ENCODE measurements at regions not wholly inside any gene's neighbourhood (a gene's known extent, or its start where the extent isn't known, plus 50 kb on each side); places are given as distances from the start of the nearest gene placed in this dataset.

- Histone ChIP-seq H2BK120ac (ENCODE audit: low read depth, low read length) (no peak overlapping the region), H4K8ac (ENCODE audit: low read length) (no peak overlapping the region), H3K4me1 (ENCODE audit: control insufficient read depth, insufficient read depth, low read depth, low read length) (no peaks in the 10 kb centered on the region), H4K91ac (ENCODE audit: low read length) (no peak overlapping the region), H3K14ac (ENCODE audit: low read length in 2 of 2) (no peak overlapping the region), H3K23ac (ENCODE audit: low read length in 2 of 2) (no peak overlapping the region), H2AK5ac (ENCODE audit: low read length, severe bottlenecking) (no peak overlapping the region), H2BK12ac (ENCODE audit: low read length in 2 of 2) (no peak overlapping the region), H3K4ac (ENCODE audit: low read depth in 1 of 2, low read length in 2 of 2) (no peak overlapping the region), H3K4me3 (ENCODE audit: insufficient read depth in 1 of 2, low read depth in 1 of 2, low read length in 2 of 2) (no peak overlapping the region), H3K27me3 (ENCODE audit: control insufficient read depth in 1 of 2, insufficient read depth in 1 of 2, low read length in 2 of 2) (peaks cover 21 to 23% of the 10 kb centered on the region in 2 experiments), H2BK5ac (ENCODE audit: low read depth, low read length, poor library complexity, severe bottlenecking) (no peak overlapping the region), H3K79me1 (replicated peaks; ENCODE audit: low read length, poor library complexity, severe bottlenecking) (no peaks in the 10 kb centered on the region), H3K27ac (ENCODE audit: low read length, poor library complexity, severe bottlenecking) (no peak overlapping the region), H3K4me2 (ENCODE audit: low read length, poor library complexity, severe bottlenecking) (no peak overlapping the region), H3K9ac (ENCODE audit: low read length) (no peak overlapping the region), H3K18ac (ENCODE audit: low read depth in 1 of 2, low read length in 2 of 2) (no peak overlapping the region), H3K9me3 (ENCODE audit: control insufficient read depth, low read length) (peaks cover 7% of the 10 kb centered on the region), H2BK15ac (ENCODE audit: low read depth, poor library complexity, severe bottlenecking) (no peak overlapping the region), H2AFZ (ENCODE audit: low read depth, low read length) (no peak overlapping the region), H3K36me3 (ENCODE audit: control insufficient read depth in 1 of 2, insufficient read depth in 2 of 2, low read depth in 1 of 2, low read length in 2 of 2) (no peaks in the 10 kb centered on the region)
- no peak for DNase-seq
- no CpG with 5 or more reads among the region's 1 CpG for WGBS
Measured at GRCh38 chr6:14348389-14348788, 230.8 kb downstream of the CD83 start.

- 79% methylated on average over 1 of the region's 2 CpGs for WGBS
Measured at GRCh38 chr6:14349507-14349906, 231.9 kb downstream of the CD83 start.

GRCh38 chr6:14350210-14350609, 232.6 kb downstream of the CD83 start:
- H3K4me2 ChIP-seq (ENCODE audit: low read length, poor library complexity, severe bottlenecking), result no peak overlapping the region
- H3K4me1 ChIP-seq (ENCODE audit: control insufficient read depth, insufficient read depth, low read depth, low read length), result no peaks in the 10 kb centered on the region
- H3K18ac ChIP-seq (ENCODE audit: low read depth in 1 of 2, low read length in 2 of 2), result no peak overlapping the region
- H2AK5ac ChIP-seq (ENCODE audit: low read length, severe bottlenecking), result no peak overlapping the region
- H3K23ac ChIP-seq (ENCODE audit: low read length in 2 of 2), result no peak overlapping the region
- WGBS, result 85% methylated on average over 5 of the region's 6 CpGs
- H2BK5ac ChIP-seq (ENCODE audit: low read depth, low read length, poor library complexity, severe bottlenecking), result no peak overlapping the region
- H3K9me3 ChIP-seq (ENCODE audit: control insufficient read depth, low read length), result peaks cover 7% of the 10 kb centered on the region
- H2BK12ac ChIP-seq (ENCODE audit: low read length in 2 of 2), result no peak overlapping the region
- H4K91ac ChIP-seq (ENCODE audit: low read length), result no peak overlapping the region
- no peak overlapping the region for H3K27ac ChIP-seq (ENCODE audit: low read length, poor library complexity, severe bottlenecking)
- no peak overlapping the region for H2AFZ ChIP-seq (ENCODE audit: low read depth, low read length)
- no peak overlapping the region for H2BK15ac ChIP-seq (ENCODE audit: low read depth, poor library complexity, severe bottlenecking)
- no peak overlapping the region for H3K4ac ChIP-seq (ENCODE audit: low read depth in 1 of 2, low read length in 2 of 2)
- no peak for DNase-seq
- no peaks in the 10 kb centered on the region for H3K36me3 ChIP-seq (ENCODE audit: control insufficient read depth in 1 of 2, insufficient read depth in 2 of 2, low read depth in 1 of 2, low read length in 2 of 2)
- H3K79me1 ChIP-seq (replicated peaks; ENCODE audit: low read length, poor library complexity, severe bottlenecking), result no peaks in the 10 kb centered on the region
- no peak overlapping the region for H3K9ac ChIP-seq (ENCODE audit: low read length)
- H3K14ac ChIP-seq (ENCODE audit: low read length in 2 of 2), result no peak overlapping the region
- no peak overlapping the region for H4K8ac ChIP-seq (ENCODE audit: low read length)
- peaks cover 21 to 23% of the 10 kb centered on the region in 2 experiments for H3K27me3 ChIP-seq (ENCODE audit: control insufficient read depth in 1 of 2, insufficient read depth in 1 of 2, low read length in 2 of 2)
- H3K4me3 ChIP-seq (ENCODE audit: insufficient read depth in 1 of 2, low read depth in 1 of 2, low read length in 2 of 2), result no peak overlapping the region
- H2BK120ac ChIP-seq (ENCODE audit: low read depth, low read length), result no peak overlapping the region

More at GRCh38 chr6:14349507-14349906, 231.9 kb downstream of the CD83 start:
- Histone ChIP-seq H3K9me3 (ENCODE audit: control insufficient read depth, low read length) (peaks cover 7% of the 10 kb centered on the region), H2BK5ac (ENCODE audit: low read depth, low read length, poor library complexity, severe bottlenecking) (no peak overlapping the region), H3K36me3 (ENCODE audit: control insufficient read depth in 1 of 2, insufficient read depth in 2 of 2, low read depth in 1 of 2, low read length in 2 of 2) (no peaks in the 10 kb centered on the region), H3K4ac (ENCODE audit: low read depth in 1 of 2, low read length in 2 of 2) (no peak overlapping the region), H3K9ac (ENCODE audit: low read length) (no peak overlapping the region), H4K8ac (ENCODE audit: low read length) (no peak overlapping the region), H3K4me3 (ENCODE audit: insufficient read depth in 1 of 2, low read depth in 1 of 2, low read length in 2 of 2) (no peak overlapping the region), H3K14ac (ENCODE audit: low read length in 2 of 2) (no peak overlapping the region), H3K4me1 (ENCODE audit: control insufficient read depth, insufficient read depth, low read depth, low read length) (no peaks in the 10 kb centered on the region), H3K79me1 (replicated peaks; ENCODE audit: low read length, poor library complexity, severe bottlenecking) (no peaks in the 10 kb centered on the region), H3K23ac (ENCODE audit: low read length in 2 of 2) (no peak overlapping the region), H3K27ac (ENCODE audit: low read length, poor library complexity, severe bottlenecking) (no peak overlapping the region), H2AFZ (ENCODE audit: low read depth, low read length) (no peak overlapping the region), H2AK5ac (ENCODE audit: low read length, severe bottlenecking) (no peak overlapping the region), H3K27me3 (ENCODE audit: control insufficient read depth in 1 of 2, insufficient read depth in 1 of 2, low read length in 2 of 2) (peaks cover 21 to 23% of the 10 kb centered on the region in 2 experiments), H2BK12ac (ENCODE audit: low read length in 2 of 2) (no peak overlapping the region), H3K4me2 (ENCODE audit: low read length, poor library complexity, severe bottlenecking) (no peak overlapping the region), H4K91ac (ENCODE audit: low read length) (no peak overlapping the region), H2BK120ac (ENCODE audit: low read depth, low read length) (no peak overlapping the region), H2BK15ac (ENCODE audit: low read depth, poor library complexity, severe bottlenecking) (no peak overlapping the region), H3K18ac (ENCODE audit: low read depth in 1 of 2, low read length in 2 of 2) (no peak overlapping the region)
- no peak for DNase-seq

- no peak overlapping the region for H3K4ac ChIP-seq (ENCODE audit: low read depth in 1 of 2, low read length in 2 of 2)
- H3K27ac ChIP-seq (ENCODE audit: low read length, poor library complexity, severe bottlenecking), result no peak overlapping the region
Measured at GRCh38 chr6:14353281-14353680, 235.7 kb downstream of the CD83 start.

More at GRCh38 chr6:14353281-14353680, 235.7 kb downstream of the CD83 start:
- Histone ChIP-seq H3K9me3 (ENCODE audit: control insufficient read depth, low read length) (peaks cover 7% of the 10 kb centered on the region), H3K9ac (ENCODE audit: low read length) (no peak overlapping the region), H3K79me1 (replicated peaks; ENCODE audit: low read length, poor library complexity, severe bottlenecking) (no peaks in the 10 kb centered on the region), H3K4me1 (ENCODE audit: control insufficient read depth, insufficient read depth, low read depth, low read length) (no peaks in the 10 kb centered on the region), H3K23ac (ENCODE audit: low read length in 2 of 2) (no peak overlapping the region), H2BK5ac (ENCODE audit: low read depth, low read length, poor library complexity, severe bottlenecking) (no peak overlapping the region), H2BK15ac (ENCODE audit: low read depth, poor library complexity, severe bottlenecking) (no peak overlapping the region), H2AK5ac (ENCODE audit: low read length, severe bottlenecking) (no peak overlapping the region), H4K91ac (ENCODE audit: low read length) (no peak overlapping the region), H4K8ac (ENCODE audit: low read length) (no peak overlapping the region), H2BK120ac (ENCODE audit: low read depth, low read length) (no peak overlapping the region), H3K4me2 (ENCODE audit: low read length, poor library complexity, severe bottlenecking) (no peak overlapping the region), H3K27me3 (ENCODE audit: control insufficient read depth in 1 of 2, insufficient read depth in 1 of 2, low read length in 2 of 2) (peaks cover 7 to 24% of the 10 kb centered on the region in 2 experiments), H3K14ac (ENCODE audit: low read length in 2 of 2) (no peak overlapping the region), H3K4me3 (ENCODE audit: insufficient read depth in 1 of 2, low read depth in 1 of 2, low read length in 2 of 2) (no peak overlapping the region), H2BK12ac (ENCODE audit: low read length in 2 of 2) (no peak overlapping the region), H3K18ac (ENCODE audit: low read depth in 1 of 2, low read length in 2 of 2) (no peak overlapping the region), H3K36me3 (ENCODE audit: control insufficient read depth in 1 of 2, insufficient read depth in 2 of 2, low read depth in 1 of 2, low read length in 2 of 2) (no peaks in the 10 kb centered on the region), H2AFZ (ENCODE audit: low read depth, low read length) (no peak overlapping the region)
- 93% methylated on average over 2 of the region's 3 CpGs for WGBS
- DNase-seq, result no peak

All from mesenchymal stem cell (in vitro differentiated cells and primary cell).